Adrenal gland (tissue), 5 donors: ENCODE measurements at regions not wholly inside any gene's neighbourhood (a gene's known extent, or its start where the extent isn't known, plus 50 kb on each side); places are given as distances from the start of the nearest gene placed in this dataset.

ENCODE experiments used
- POLR2A ChIP-seq, 2 donors: fragments of 450-650 bp; IDR thresholded peaks; one replicate each; pipeline ENCODE4 v1.6.1; 2017; ENCODE audit warnings: antibody characterized with exemption in 2 of 2, mild to moderate bottlenecking in 2 of 2, moderate library complexity in 1 of 2
- TF ChIP-seq, protein P1 (sequence below), 6 experiments: fragments of 450-650 bp in 4 of 6; fragments of 200-600 bp in 2 of 6; sonication (generic) in 1 of 6; IDR thresholded peaks; 1 replicate in 5 of 6; 2 replicates in 1 of 6; pipeline versions ENCODE4 v1.5.1 to v1.8.0; 2016 to 2021; ENCODE audit warnings: antibody characterized with exemption in 6 of 6, mild to moderate bottlenecking in 2 of 6, moderate library complexity in 1 of 6
- donor health status: DM: no; HTN: no; CAD: no.

DNA sequence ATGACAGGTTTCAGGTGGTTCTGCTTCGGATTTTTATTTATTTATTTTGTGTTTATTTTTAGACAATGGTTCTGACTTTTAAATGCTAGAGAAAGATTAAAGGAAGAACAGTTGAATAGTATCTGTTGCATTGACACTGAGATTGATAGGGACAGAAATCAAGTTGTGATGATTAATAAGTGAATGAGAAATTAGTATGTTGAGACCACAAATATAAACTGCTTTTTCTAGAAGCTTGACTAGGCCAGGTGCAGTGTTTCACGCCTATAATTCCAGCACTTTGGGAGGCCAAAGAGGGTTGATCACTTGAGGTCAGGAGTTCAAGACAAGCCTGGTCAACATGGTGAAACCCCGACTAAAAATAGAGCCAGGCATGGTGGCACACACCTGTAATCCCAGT, 65.1 kb upstream of the TNRC6B start:
- TF ChIP-seq, protein P1, sequence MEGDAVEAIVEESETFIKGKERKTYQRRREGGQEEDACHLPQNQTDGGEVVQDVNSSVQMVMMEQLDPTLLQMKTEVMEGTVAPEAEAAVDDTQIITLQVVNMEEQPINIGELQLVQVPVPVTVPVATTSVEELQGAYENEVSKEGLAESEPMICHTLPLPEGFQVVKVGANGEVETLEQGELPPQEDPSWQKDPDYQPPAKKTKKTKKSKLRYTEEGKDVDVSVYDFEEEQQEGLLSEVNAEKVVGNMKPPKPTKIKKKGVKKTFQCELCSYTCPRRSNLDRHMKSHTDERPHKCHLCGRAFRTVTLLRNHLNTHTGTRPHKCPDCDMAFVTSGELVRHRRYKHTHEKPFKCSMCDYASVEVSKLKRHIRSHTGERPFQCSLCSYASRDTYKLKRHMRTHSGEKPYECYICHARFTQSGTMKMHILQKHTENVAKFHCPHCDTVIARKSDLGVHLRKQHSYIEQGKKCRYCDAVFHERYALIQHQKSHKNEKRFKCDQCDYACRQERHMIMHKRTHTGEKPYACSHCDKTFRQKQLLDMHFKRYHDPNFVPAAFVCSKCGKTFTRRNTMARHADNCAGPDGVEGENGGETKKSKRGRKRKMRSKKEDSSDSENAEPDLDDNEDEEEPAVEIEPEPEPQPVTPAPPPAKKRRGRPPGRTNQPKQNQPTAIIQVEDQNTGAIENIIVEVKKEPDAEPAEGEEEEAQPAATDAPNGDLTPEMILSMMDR (IDR thresholded peaks at IDR 0.05), result no peak
- no peak for TF ChIP-seq POLR2A (IDR thresholded peaks at IDR 0.05)
